Memory B cell (primary cell): ENCODE measurements at regions not wholly inside any gene's neighbourhood (a gene's known extent, or its start where the extent isn't known, plus 50 kb on each side); places are given as distances from the start of the nearest gene placed in this dataset.

Experiments
- ATAC-seq: fragments of 150-1000 bp; cut with Tn5 transposase; 2 replicates; pipeline ENCODE4 v1.10.0; 2021; ENCODE audit warnings: low read depth, mild to moderate bottlenecking, moderate library complexity
- DNase-seq, 2 donors: peaks; one replicate each; pipeline ENCODE4 v3.0.0; 2022; ENCODE audit warnings: low spot score in 2 of 2
- H3K27ac Mint-ChIP-seq: one replicate; pipeline ENCODE4 v1.8.0; 2022; ENCODE audit warnings: mild to moderate bottlenecking, moderate library complexity, mixed read lengths
- H3K27me3 Mint-ChIP-seq: one replicate; pipeline ENCODE4 v1.8.0; 2022; ENCODE audit warnings: mixed read lengths
- H3K36me3 Mint-ChIP-seq: one replicate; pipeline ENCODE4 v1.8.0; 2022; ENCODE audit warnings: mild to moderate bottlenecking, mixed read lengths
- H3K4me1 Mint-ChIP-seq: one replicate; pipeline ENCODE4 v1.8.0; 2022; ENCODE audit warnings: mixed read lengths
- H3K4me3 Mint-ChIP-seq: one replicate; pipeline ENCODE4 v1.8.0; 2022; ENCODE audit warnings: mild to moderate bottlenecking, moderate library complexity, mixed read lengths
- H3K9me3 Mint-ChIP-seq: one replicate; pipeline ENCODE4 v1.8.0; 2022; ENCODE audit warnings: mixed read lengths

DNA sequence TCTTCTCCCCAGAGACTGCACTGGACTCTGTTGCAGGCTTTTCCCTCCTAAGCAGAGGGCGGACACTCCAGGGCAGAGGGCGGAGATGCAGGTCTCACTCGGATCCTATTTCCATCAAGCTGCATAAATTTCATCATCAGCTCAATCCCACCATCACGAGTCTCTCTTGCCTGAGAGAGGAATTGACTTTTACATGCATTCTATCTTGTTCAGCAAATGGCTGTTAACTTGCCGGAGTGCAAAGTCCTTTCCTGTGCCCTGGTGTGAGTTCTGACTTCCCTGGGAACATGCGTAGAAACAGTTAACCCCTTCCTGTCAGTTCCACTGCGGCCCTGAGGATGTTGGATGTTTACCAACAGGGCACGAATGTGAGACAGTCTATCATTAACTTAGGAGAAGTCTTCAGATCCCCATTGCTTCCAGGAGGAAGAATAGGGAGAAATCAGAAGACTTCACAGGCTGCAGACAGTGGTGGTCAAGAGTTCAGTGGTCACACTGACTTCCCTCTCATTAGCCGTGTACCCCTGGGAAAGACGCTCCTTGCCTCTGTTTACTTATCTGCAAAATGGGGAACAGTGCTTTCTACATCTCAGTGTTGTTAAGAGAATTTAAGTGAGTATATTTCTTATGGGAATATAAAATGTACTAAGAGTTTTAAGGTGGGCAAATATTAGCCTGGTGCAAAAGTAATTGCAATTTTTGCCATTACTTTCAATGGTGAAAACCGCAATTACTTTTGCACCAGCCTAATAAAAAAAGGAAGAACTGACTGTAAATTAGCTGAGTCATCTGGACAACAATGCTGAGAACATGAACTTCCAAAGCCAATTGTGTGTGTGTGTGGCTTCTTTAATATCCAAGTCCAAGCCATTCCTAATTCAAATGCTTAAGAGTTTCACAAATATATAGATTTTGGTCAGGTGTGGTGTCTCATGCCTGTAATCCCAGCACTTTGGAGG is 248.0 kb downstream of the DRD1 start:
- no peaks in the 10 kb centered on the region for H3K36me3 Mint-ChIP-seq
- ATAC-seq: no peak
- peaks cover 4% of the 10 kb centered on the region for H3K9me3 Mint-ChIP-seq
- H3K4me1 Mint-ChIP-seq: no peaks in the 10 kb centered on the region
- H3K27me3 Mint-ChIP-seq: peaks cover 2% of the 10 kb centered on the region
- no peak overlapping the region for H3K4me3 Mint-ChIP-seq
- no peak overlapping the region for H3K27ac Mint-ChIP-seq
- no peak for DNase-seq

- H3K4me1 Mint-ChIP-seq: no peaks in the 10 kb centered on the region
- DNase-seq (no peak), ATAC-seq (no peak)
- no peaks in the 10 kb centered on the region for H3K36me3 Mint-ChIP-seq
- H3K27ac Mint-ChIP-seq: no peak overlapping the region
- no peaks in the 10 kb centered on the region for H3K27me3 Mint-ChIP-seq
- no peak overlapping the region for H3K4me3 Mint-ChIP-seq
- H3K9me3 Mint-ChIP-seq: no peaks in the 10 kb centered on the region
Observed at GRCh38 chr5:175181331-175181730, 262.7 kb downstream of the DRD1 start.

- H3K36me3 Mint-ChIP-seq: no peaks in the 10 kb centered on the region
- H3K27me3 Mint-ChIP-seq: no peaks in the 10 kb centered on the region
- no peak overlapping the region for H3K4me3 Mint-ChIP-seq
- no peak overlapping the region for H3K27ac Mint-ChIP-seq
- DNase-seq (no peak), ATAC-seq (no peak)
- peaks cover 2% of the 10 kb centered on the region for H3K9me3 Mint-ChIP-seq
- no peaks in the 10 kb centered on the region for H3K4me1 Mint-ChIP-seq
Observed at GRCh38 chr5:175170899-175171298, 273.1 kb downstream of the DRD1 start.

DNA sequence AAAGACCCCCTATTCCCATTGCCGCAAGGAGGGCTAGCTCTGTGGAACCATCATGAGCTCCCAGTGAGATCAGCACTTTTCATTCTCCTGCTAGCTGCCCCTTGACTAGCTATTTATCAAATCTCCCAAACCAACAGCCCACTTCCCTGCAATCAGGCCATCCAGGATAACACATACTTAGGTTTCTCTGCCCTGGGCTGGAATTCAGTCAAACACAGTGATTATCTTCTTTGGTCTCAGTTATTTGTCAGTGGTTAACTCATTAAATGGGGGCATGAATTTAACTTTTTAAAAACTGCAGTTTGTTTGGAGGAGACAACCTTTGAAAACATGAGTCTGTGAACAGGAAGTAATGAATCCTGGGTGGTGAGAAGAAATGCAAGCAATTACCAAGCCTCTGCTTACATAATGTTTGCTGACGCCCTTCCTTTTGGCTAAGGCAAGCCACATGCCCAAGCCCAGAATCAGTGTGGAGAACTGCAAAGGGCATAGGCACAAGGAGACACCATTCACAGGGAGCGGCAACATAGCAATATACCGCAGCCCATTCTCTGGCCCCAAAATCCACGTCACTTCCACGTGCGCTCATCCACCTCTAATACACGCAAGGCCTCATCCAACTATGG is 275.0 kb downstream of the DRD1 start:
- no peak overlapping the region for H3K27ac Mint-ChIP-seq
- no peaks in the 10 kb centered on the region for H3K4me1 Mint-ChIP-seq
- no peak overlapping the region for H3K4me3 Mint-ChIP-seq
- DNase-seq: no peak
- H3K36me3 Mint-ChIP-seq: no peaks in the 10 kb centered on the region
- no peak for ATAC-seq
- H3K27me3 Mint-ChIP-seq: no peaks in the 10 kb centered on the region
- H3K9me3 Mint-ChIP-seq: peaks cover 2% of the 10 kb centered on the region

DNA sequence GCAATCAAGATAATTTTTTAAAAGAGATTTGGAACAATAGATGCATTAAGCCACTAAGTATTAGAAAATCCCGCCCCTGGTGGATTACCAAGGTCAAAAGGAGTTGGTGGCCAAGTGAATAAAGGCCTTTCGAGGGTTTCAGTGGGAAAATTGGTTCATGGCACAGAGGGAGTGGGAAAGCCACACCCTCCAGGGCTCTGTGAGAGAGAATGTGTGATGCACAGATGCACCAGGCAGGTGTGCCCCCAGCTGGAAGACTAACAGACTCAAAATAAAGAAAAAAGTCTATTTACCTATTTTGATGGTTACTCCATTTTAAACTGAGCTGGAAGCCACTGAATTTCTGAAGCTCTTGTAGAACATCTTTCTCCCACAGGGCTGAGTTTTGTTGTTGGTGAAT is 278.0 kb downstream of the DRD1 start:
- Mint-ChIP-seq H3K4me3 (no peak overlapping the region), H3K27ac (no peak overlapping the region), H3K9me3 (peaks cover under 1% of the 10 kb centered on the region), H3K27me3 (no peaks in the 10 kb centered on the region), H3K36me3 (no peaks in the 10 kb centered on the region), H3K4me1 (no peaks in the 10 kb centered on the region)
- DNase-seq: no peak
- ATAC-seq: no peak

DNA sequence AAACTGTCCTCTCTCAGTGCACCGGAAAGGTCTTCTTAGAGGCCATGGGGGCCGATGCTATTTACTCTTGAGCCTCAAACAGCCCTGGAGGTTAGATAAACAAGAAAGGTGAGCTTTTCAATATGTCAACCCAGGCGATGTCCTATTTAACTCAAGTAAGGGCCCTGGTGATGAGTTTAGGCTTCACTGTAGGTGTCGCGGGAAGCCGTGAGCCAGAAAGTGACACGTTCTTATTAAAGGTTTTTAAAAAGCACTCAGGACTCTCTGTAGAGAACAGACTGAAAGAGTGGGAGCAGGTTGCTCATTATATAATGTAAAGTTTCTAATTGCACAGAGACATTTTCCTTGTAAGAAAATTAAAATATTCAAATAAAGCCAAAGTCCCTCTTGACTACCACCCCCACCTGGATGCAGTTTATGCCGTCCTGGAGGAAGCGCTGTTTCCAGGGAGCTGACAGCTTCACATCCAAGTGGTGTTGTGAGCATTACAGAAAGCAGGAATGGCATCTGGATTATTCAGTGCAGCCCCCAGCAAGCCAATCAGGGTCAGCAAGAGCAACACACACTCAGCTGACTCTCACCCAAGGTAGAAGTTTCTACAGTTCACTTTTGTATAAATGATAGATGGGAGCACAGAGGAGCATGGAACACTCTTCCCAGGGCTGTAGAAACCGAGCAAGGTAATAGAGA is 280.3 kb downstream of the DRD1 start:
- ATAC-seq: no peak

DNA sequence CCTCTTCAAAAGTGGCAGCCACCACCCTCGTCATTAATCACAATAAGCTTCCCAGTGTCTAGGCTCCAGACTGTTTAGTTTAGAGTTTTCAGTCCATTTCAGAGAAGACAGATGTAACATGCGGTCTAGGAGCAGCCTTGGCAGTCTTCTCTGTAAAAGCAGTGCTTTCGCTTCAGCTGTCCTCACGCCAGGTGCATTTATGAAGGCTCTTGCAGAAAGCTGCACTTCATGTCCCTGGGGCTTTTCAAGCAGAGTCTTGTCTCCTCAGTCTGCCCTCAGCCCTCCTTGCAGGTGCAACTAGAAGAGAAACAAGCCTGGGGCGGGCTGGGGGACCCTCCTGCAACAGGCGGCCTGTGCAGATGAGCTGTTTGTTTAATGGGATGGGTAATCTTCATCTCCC is 281.9 kb downstream of the DRD1 start:
- ATAC-seq (no peak), DNase-seq (no peak)
- peaks cover 2% of the 10 kb centered on the region for H3K9me3 Mint-ChIP-seq
- H3K27me3 Mint-ChIP-seq: no peaks in the 10 kb centered on the region
- H3K4me1 Mint-ChIP-seq: no peaks in the 10 kb centered on the region
- no peak overlapping the region for H3K4me3 Mint-ChIP-seq
- H3K36me3 Mint-ChIP-seq: no peaks in the 10 kb centered on the region
- H3K27ac Mint-ChIP-seq: no peak overlapping the region

More for the DNA sequence above, 280.3 kb downstream of the DRD1 start:
- no peaks in the 10 kb centered on the region for H3K4me1 Mint-ChIP-seq
- H3K27ac Mint-ChIP-seq: no peak overlapping the region
- H3K36me3 Mint-ChIP-seq: no peaks in the 10 kb centered on the region
- DNase-seq: no peak
- peaks cover 2% of the 10 kb centered on the region for H3K9me3 Mint-ChIP-seq
- no peaks in the 10 kb centered on the region for H3K27me3 Mint-ChIP-seq
- no peak overlapping the region for H3K4me3 Mint-ChIP-seq

DNA sequence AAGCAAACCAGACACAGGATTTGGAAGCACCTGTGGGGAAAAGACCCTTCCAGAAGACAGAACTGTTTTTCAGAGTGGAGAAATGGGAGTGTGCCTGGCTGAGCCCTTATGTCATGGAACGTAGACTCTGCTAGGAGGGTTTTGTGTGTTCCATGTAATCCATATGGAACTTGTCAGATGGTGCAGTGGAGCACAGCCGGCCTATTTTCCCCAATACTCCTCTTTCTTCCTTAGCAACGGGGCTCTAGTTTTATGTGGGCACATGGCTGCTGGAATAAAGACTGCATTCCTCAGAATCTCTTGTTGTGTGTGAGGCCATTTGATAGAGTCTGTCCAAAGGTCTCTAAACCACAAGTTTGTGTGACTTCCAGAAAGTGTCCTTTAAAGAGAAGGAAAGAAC is 284.0 kb downstream of the DRD1 start:
- no peak for ATAC-seq
- Mint-ChIP-seq H3K27me3 (no peaks in the 10 kb centered on the region), H3K4me3 (no peak overlapping the region), H3K9me3 (peaks cover 4% of the 10 kb centered on the region), H3K4me1 (no peaks in the 10 kb centered on the region), H3K36me3 (no peaks in the 10 kb centered on the region), H3K27ac (no peak overlapping the region)
- DNase-seq: no peak

- H3K36me3 Mint-ChIP-seq: no peaks in the 10 kb centered on the region
- H3K27ac Mint-ChIP-seq: no peak overlapping the region
- no peaks in the 10 kb centered on the region for H3K4me1 Mint-ChIP-seq
- H3K4me3 Mint-ChIP-seq: no peak overlapping the region
- no peak for DNase-seq
- H3K27me3 Mint-ChIP-seq: no peaks in the 10 kb centered on the region
- peaks cover 16% of the 10 kb centered on the region for H3K9me3 Mint-ChIP-seq
- no peak for ATAC-seq
Observed at GRCh38 chr5:175148636-175149172, 295.3 kb downstream of the DRD1 start.

- no peaks in the 10 kb centered on the region for H3K27me3 Mint-ChIP-seq
- ATAC-seq (no peak), DNase-seq (no peak)
- no peaks in the 10 kb centered on the region for H3K36me3 Mint-ChIP-seq
- H3K4me3 Mint-ChIP-seq: no peak overlapping the region
- H3K4me1 Mint-ChIP-seq: no peaks in the 10 kb centered on the region
- peaks cover 15% of the 10 kb centered on the region for H3K9me3 Mint-ChIP-seq
- H3K27ac Mint-ChIP-seq: no peak overlapping the region
Observed at GRCh38 chr5:175146733-175147132, 297.2 kb downstream of the DRD1 start.

DNA sequence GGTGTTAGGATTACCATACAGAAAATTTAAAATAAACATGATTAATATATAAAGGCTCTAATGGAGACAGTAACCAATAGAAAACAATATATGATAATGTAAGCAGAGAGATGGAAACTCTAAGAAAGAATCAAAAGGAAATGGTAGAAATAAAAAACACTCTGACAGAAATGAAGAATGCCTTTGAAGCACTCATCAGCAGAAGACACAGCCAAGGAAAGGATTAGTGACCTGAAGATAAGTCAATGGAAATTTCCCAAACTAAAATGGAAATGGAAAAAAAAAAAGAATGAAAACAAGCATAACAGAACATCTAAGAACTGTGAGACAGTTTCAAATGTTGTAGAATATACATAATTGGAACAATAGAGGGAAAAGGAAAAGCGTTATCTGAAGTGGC is 302.6 kb downstream of the DRD1 start:
- H3K9me3 Mint-ChIP-seq: peaks cover 18% of the 10 kb centered on the region

GRCh38 chr5:175133185-175133584 is 310.8 kb downstream of the DRD1 start:
- no peaks in the 10 kb centered on the region for H3K36me3 Mint-ChIP-seq
- no peaks in the 10 kb centered on the region for H3K27me3 Mint-ChIP-seq
- ATAC-seq: no peak

More for the DNA sequence above, 302.6 kb downstream of the DRD1 start:
- Mint-ChIP-seq H3K27me3 (no peaks in the 10 kb centered on the region), H3K27ac (no peak overlapping the region), H3K36me3 (peaks cover 3% of the 10 kb centered on the region), H3K4me3 (no peak overlapping the region), H3K4me1 (no peaks in the 10 kb centered on the region)
- DNase-seq (no peak), ATAC-seq (no peak)

GRCh38 chr5:175131432-175131831 is 312.6 kb downstream of the DRD1 start:
- Mint-ChIP-seq H3K27me3 (no peaks in the 10 kb centered on the region), H3K4me3 (no peak overlapping the region), H3K36me3 (no peaks in the 10 kb centered on the region), H3K27ac (no peak overlapping the region), H3K9me3 (peaks cover 4% of the 10 kb centered on the region), H3K4me1 (no peaks in the 10 kb centered on the region)
- no peak for ATAC-seq
- no peak for DNase-seq

More at GRCh38 chr5:175133185-175133584, 310.8 kb downstream of the DRD1 start:
- H3K4me1 Mint-ChIP-seq: no peaks in the 10 kb centered on the region
- no peak overlapping the region for H3K27ac Mint-ChIP-seq
- H3K9me3 Mint-ChIP-seq: peaks cover 5% of the 10 kb centered on the region
- no peak overlapping the region for H3K4me3 Mint-ChIP-seq
- DNase-seq: no peak

DNA sequence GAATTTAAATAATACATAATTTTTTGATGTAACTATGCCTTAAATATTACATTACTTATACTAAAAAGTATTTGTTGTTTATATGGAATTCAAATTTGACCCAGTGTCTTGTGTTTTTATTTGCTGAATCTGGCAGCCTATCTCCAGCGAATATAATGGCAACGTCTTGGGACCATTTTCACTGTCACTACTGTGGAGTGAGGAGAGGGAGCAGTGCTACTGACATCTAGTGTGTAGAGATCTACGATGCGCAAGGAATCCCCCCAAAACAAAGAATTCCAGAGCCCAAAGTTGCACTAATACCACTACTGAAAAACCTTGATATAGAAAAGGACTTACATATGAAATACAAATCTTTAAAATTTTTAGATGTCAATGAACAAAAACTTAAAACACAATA is 314.4 kb downstream of the DRD1 start:
- H3K4me3 Mint-ChIP-seq: no peak overlapping the region
- H3K27me3 Mint-ChIP-seq: no peaks in the 10 kb centered on the region
- ATAC-seq (no peak), DNase-seq (no peak)
- H3K9me3 Mint-ChIP-seq: peaks cover 4% of the 10 kb centered on the region
- H3K36me3 Mint-ChIP-seq: no peaks in the 10 kb centered on the region
- H3K27ac Mint-ChIP-seq: no peak overlapping the region
- H3K4me1 Mint-ChIP-seq: no peaks in the 10 kb centered on the region
